SH-SY5Y (cell line): ENCODE measurements at regions not wholly inside any gene's neighbourhood (a gene's known extent, or its start where the extent isn't known, plus 50 kb on each side); places are given as distances from the start of the nearest gene placed in this dataset.

Source experiments
- GATA2 ChIP-seq: IDR thresholded peaks from 2 replicates; pipeline ENCODE4 v1.6.1; 2011; ENCODE audit warnings: mild to moderate bottlenecking, low read depth, low read length
- GATA3 ChIP-seq: IDR thresholded peaks from 2 replicates; pipeline ENCODE4 v1.6.1; 2011; ENCODE audit warnings: low read depth, mild to moderate bottlenecking, low read length, moderate library complexity

GRCh38 chr2:51413726-51414125, 381.8 kb upstream of the NRXN1 start:
- TF ChIP-seq GATA3 (no peak), GATA2 (no peak)
